HPDE6-E6E7 (cell line): ENCODE measurements at regions not wholly inside any gene's neighbourhood (a gene's known extent, or its start where the extent isn't known, plus 50 kb on each side); places are given as distances from the start of the nearest gene placed in this dataset.

ENCODE experiments used
- DNase-seq: peaks from one replicate; pipeline ENCODE4 v3.0.0; 2011; ENCODE audit warnings: missing footprints; ENCODE audit errors: extremely low spot score

DNA sequence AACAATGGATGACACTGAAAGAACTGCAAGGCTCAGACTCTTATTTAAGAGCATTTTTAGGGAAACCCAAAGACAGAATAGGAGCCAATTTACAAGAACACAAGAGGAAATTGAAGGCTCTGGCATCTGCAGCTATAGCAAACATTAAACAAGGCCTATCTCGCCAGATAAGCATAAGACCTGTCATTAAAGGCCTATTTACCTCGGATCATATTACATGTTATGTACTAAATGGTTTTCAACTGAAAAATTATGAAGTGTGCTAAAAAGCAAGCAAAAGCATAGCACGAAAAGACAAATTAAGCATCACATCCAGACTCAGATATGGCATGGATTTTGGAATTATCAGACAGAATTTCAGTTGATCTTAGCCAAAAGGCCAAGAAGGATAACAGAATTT is 617.1 kb downstream of the SQOR start:
- DNase-seq = no peak

DNA sequence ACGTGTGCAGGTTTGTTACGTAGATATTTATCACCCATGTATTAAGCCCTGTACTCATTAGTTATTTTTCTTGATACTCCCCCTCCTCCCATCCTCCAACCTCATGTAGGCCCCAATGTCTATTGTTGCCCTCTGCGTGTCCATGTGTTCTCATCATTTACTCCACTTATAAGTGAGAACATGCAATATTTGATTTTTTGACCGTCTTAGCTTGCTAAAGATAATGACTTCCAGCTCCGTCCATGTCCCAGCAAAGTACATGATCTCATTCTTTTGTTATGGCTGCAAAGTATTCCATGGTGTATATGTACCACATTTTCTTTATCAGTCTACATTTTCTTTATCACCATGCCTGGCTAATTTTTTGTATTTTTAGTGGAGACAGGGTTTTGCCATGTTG is 623.2 kb downstream of the SQOR start:
- no peak for DNase-seq

DNA sequence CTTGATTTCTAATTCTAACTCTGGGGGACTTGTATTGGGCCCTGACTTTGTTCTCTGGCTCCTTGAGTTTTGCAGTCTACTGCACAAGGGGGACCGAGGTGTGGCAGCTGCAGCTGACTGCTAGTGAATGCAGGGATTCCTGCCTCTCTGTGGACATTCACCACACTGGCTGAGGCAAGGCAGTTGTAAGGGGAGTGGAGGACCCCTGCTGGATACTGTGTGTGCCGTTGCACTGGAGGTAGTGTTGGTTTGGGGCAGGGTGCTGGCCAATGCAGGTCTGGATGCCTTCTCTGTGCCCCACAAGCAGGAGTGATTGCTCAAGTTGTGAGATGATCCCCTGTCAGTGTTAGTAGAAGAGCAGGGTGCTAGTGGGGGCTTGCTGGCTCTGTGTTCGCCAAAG is 626.1 kb downstream of the SQOR start:
- DNase-seq = no peak

DNA sequence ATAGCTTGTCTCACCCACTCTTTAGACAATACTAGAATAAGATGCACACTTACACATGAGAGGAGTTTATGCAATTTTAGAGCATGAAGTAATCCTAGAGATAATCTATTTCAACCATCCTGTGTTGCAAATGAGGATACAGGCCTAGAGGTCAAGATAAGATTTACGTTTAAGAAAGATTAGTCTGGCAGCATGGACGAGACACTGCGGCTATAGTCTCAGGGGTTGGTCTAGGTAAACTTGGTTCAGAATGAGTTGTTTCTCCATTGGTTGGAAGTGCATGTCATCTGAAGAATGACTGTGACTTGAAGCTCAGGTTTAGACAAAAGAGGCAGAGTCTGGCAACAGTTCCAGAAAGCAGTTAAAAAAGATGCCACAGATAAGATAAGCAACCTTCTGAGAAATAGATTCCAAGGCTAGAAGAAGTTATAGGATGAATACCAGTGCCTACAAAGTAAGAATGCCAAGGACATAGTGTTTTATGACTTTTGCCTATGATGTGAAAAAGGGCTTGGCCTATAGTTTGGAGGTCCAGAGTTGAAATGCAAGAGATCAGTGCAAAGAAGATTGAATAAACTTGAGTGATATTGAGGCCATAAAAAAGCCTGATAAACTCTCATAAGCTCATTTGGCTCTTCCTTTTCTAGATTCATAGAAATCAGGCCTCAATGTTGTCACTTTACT is 631.0 kb downstream of the SQOR start:
- no peak for DNase-seq

DNA sequence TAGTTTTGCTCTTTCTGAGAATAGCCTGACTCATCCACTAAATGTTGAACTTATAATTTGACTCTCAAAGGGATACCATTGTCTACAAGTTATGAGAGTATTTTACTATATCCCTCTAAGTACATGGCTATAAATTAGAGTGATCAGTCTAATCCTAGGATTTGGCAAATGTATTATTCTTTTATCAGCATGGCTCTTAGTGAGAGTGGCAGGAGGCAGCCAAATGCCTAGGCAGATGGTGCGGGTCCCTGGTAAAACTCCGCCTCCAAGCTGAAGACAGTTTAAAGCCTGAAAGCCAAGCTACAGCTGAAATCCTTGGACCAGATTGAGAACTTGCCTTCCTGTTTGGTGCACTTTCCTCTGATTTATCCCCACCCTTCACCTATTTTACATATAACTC is 631.8 kb downstream of the SQOR start:
- DNase-seq = no peak

DNA sequence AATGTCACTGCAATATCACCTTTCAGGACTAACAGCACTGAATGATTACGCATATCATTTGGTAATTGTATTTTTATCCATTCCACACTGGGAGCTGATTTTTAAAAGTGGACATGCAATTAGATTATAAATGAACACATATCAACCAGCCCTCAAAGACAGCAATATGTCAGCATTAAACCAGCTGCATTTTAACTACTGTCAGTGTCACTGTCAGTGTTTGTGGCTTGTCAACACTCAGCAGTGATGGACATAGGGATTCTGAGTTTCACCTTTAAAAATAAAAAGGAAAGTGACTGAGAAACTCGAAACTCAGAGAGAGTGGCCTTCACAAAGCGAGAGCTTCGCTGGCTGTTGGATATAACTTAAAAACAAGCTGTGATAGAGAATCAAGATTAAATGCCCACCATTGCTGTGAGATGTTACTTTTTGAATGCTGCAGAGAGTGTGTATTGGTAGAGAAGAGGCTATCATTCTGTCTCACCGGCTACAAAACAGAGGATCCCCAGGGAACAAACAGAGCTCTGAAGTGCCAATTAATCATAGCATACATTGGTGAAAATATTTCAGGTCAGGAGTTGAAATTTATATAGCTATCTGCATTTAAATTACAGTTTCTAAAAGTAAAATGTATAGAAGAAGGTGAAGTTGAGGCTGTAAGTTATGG is 635.8 kb downstream of the SQOR start:
- DNase-seq = no peak

DNA sequence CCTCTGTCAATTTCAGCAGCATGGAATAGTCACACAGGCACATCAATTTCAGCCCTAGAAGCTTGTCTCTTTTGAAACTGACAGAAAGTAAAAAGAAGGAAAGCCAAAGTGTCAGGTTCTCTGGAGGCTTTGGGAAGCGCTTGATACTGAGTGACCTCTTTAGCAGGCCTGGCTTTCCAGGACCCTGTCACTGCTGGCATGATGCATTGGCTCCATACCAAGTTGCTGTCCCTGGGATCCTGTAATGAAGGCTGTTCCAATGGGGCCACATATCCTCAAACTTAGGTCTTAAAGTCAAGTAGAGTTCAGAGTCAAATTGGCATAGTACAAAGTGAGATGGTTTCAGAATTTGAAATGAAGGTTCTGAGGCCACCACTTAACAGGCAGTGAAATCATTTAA is 640.9 kb downstream of the SQOR start:
- no peak for DNase-seq

DNA sequence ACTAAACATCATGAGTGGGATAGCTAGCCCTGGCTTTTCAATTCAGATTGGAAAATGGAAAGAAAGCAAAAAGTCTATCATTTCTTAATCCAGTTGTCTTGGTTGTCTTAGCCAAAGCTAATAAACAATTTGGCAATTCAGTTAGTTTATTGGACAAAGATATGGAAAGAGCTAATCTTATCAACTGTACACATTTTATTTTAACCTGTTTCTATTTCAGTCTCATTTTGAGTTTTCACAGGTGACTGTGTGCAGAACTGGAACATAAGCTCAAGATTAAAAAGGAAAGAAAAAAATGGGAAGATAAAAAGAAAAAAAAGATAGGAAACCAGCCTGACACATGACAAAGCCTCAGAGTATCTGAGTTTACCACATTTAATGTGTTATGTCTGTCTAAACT is 642.6 kb downstream of the SQOR start:
- no peak for DNase-seq

DNA sequence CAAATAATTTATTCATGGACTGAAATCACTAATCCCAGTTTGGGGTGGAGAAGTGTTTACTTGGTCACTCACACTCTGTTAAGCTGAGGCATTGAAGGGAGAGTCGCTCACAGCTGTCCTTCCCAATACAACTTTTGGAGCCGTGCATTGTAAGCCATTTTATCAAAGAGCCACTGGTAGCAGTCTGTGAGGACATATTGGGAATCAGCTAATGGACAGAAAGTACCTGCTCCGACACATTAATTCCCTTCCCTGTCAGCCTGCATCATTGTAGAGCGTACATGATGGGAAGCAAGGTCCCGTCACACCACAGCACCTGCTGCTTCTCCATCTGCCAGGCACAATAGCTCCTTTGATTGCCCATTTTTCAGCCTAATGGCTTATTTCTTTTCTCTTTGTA is 643.2 kb downstream of the SQOR start:
- no peak for DNase-seq

DNA sequence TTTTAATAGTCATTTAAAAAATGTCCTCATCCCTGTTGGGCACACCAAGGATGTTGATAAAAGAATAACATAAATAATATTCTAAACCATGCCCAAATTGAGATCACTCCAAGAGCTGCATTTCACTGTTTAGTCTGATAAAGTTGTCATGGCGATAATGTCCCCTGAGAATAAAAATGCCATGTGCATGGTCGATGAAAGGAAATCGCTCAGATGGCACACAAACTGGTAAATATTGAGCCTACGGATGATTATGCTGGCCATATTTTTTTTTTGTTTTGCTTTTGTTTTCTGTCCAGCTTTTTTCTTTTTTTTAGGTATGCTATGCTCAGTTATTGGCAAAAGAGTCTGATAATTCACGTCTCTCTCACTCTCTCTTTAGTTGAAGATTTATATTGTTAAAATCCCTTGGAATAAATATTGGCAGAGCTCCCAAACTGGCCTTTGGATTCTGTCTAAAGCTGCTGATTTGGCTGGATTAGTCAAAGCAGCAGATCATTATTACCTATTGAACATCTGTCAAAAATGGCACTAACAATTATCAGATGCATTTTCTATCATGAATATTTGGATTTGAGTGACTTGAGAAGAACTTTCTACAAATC is 643.8 kb downstream of the SQOR start:
- DNase-seq = no peak

DNA sequence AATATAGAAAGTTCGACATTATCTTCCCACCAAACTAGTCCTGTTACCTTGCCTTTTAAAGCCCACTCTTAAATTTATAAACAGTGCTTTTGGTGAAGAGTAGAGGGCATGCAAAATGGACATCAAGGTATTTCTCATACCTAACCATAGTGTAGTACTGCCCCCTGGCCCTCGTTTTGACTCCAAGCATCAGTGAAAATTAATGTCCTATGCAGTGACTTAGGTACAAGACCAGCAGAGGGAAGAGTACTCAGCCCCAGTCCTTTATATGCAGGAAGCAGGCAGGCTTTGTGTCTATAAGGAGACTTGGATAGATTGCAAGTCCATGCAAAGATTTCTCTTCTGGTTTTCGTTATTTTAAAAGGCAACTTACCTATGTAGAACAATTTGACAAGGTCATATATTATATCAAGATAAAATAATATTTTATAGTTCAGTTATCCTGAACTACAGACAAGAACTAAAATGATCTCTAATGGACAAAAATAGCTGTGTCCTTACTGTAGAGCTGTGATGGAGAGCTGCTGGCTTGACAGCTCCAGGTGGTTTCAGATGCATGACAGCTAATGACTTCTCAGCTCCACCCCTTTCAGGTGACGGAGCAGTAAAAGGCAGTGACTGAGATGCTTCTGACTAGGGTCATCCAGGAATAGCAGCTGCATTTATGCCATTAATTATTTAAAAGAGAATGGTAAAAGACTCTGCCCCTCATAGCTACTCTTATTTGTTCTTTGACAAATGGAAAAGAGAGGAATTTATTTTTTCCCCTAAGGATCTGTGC is 646.1 kb downstream of the SQOR start:
- no peak for DNase-seq

DNA sequence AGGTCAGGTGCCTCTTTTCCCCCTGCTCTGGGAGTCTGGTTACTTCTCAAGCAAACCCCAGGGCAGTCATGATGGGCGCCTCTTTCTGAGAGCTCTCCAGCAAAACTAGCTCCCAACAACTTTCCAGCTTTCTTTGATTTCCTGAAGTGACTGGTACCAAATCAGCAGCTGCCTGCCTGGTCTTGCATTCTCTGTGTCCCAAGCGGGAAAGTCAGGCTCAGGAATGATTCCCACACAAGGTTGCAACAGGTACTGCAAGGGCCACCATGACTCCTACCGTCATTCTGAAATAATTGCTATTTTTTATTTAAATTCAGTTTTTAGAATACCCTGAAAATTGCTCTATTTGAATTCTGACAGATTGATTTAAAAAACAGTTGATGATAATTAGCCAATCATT is 658.7 kb downstream of the SQOR start:
- no peak for DNase-seq

DNA sequence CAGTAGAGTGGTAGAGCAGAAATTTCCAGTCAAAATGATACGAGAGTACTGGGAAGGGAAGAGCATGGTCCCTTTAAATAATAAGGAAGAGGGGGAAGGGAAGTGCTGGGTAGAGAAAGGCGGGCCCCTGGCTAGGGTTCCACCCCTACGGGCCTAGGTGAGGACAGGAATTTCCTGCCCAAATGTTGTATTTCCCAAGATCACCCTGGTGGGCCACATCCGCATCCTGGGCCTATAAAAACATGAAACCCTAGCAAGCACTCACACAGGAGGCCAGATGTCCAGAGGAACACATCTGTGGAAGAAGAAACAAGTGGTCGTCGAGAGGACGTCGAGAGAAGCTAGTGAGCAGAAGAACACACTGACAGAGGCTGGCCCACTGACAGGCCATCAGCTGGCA is 661.2 kb downstream of the SQOR start:
- no peak for DNase-seq

DNA sequence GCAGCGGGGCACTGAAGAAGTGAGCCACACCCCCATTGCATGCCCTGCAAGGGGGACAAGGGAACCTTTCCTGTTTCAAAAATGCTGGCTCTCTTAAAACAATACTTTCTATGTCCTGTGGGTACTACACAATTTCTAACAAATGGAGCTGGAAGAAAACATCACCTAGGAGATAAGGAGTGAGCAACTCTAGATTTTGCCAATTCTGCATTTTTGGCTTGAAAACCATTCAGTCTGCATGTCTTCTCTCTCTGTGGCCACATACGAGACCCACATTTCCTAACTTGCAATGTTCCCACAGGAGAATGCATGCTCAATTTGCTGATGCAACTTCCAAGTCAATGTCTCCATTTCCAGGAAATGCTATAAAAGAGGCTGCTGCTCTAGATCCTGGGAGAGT is 662.0 kb downstream of the SQOR start:
- no peak for DNase-seq

DNA sequence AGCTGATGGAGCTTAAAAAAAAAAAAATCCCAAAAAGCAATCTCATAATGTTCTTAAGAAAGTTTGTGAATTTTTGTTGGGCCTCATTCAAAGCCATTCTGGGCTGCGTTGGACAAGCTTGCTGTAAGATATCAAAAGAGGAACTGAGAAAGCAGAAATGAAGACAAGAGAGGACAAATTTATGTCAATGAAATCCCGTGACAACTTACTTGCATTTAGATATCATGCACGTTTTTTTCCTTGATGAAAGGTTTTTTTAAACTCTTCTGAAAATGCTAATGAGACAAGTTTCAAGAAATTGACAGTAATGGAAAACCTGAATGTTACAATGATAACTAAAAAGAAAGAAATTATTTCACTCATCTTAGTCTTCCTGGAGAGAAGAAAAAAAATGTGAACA is 662.9 kb downstream of the SQOR start:
- no peak for DNase-seq

DNA sequence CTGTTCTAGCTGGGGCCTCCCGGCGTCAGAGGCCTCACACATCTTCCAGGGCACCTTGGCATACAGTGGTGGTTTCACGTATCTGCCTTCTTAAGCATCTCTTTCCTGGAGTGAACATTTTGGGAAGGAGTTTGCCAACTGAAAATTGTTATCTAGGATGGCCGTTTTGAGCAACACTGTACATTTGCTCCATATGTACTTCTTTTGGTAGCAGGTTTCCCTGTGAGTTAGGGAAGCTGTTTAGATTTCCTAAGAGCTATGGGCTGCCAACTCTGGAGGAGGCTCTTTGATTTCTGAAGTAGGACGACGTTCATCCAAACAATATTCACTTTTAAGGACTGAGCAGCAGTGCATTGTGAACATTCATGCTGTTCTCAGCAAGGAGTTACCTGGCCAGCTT is 665.9 kb downstream of the SQOR start:
- DNase-seq = no peak

DNA sequence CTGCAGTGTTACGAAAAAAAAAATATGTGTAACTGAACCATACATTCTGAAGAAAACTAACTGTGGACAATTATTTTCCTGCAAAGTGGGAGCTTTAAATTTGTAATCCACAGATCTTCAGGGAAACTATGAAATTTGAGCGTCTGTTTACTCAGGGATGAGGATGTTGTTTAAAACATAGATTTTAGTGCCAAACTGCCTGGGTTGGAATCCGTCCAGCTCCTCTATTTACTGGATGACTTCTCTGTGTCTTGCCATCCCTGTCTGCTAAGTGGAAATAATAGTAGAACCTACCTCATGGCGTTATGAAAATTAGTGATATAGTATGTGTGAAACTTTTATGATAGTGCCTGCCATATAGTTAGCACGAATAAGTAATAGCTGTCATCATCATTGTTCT is 666.5 kb downstream of the SQOR start:
- no peak for DNase-seq

DNA sequence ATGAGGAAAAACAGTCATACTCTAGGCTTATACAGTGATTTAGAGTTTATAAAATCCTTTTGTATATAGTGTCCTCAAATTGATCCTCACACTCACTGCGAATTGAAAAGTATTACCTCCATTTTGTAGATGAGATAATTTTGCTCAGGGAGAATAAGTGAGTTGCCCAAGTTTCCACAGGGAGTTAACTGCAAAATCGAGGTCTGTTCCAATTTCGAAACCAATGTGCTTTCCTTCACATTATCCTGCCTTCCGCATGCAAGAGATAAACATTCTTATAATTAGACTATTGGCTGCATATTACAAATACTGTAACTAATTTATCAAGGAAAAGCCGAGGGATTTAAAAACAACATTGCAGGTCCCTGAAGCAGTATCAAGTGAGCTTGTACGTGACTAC is 667.0 kb downstream of the SQOR start:
- DNase-seq = no peak

DNA sequence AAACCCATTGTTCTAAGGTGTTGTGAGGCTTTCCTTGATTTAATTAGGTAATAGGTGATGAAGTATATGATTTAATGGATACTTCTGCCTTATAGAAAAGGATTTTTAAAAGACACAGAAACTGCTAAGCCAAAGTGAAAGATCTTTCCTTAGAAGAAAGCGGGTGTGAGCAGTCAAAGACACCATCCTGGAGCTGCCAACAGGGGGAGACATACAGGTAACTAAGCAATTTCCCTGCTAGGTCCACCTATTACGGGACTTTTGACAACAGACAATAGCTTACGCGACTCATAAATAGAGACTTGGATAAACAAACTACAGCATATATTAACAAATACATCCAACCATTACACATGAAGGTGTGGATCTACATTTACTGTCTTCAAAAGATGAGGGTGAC is 669.5 kb downstream of the SQOR start:
- no peak for DNase-seq

DNA sequence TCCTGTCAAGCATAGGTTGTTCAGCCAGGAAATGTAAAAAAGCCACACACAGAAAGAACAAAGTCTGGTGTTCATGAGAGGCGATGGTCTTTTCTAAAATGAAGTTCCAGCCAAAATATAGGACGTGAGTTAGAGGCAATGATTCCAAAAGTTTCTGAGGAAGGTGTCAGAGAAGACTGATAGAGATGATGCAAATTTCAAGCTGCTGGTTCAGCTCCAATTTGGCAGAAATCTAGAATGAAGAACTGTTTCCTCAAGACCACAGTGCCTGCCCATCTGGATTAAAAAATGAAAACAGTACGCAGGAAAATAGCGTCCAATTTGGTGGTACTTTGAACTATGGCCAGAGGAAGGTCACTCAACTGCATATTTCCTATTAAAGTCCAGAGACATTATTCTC is 672.9 kb downstream of the SQOR start:
- DNase-seq = no peak

DNA sequence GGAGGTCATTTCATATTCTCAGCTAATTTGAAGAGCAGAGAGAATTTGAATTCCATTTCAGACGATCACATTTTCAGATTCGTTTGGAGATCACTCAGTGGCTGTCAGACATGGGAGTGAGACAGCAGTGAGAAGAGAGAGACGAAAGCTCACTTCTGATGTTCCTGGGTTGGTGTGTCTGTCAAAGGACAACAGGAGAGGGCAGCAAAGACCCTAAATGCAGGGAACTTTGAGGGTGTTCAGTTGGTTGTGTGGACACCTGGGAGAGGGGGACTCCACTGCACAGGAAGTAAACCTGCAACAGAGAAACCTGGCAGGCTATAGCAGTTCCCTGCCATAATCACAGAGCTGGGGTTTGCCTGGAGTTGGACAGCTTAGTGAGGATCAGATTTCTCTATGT is 675.1 kb downstream of the SQOR start:
- no peak for DNase-seq

DNA sequence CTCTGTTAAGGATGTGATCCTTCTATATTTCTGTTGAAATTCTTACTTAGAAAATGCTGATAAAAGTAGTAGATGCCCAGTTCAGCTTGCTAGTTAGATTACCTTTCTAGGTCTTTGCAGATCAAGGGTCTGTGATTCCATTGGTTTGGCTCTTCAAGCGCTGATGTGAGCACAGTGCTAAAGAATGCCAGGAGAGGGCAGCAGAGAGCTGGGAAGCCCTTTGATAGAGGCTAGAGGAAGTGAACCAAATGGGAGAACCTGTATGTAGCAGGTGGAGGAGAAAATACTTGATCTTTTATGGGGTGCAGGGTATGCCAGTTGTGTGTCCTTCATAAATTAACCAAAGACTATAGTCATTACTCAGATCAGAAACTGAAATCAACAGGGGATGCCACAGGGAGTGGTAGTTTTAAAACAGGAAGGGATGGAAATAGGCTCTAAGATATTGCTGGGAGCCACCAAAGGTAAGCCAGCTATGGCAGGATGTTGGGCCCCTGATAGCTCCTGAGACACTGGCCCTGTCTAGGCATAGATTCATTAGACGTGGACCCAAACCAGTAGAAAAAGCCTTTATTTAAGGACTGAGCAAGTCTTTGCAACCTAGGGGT is 677.4 kb downstream of the SQOR start:
- DNase-seq = peak; percentile 35
